Trophoblast cell (in vitro differentiated cells and primary cell): ENCODE measurements at regions not wholly inside any gene's neighbourhood (a gene's known extent, or its start where the extent isn't known, plus 50 kb on each side); places are given as distances from the start of the nearest gene placed in this dataset.

ENCODE experiments used
- DNase-seq, 2 donors: peaks; one replicate each; pipeline ENCODE4 v3.0.0-alpha.2; 2016
- H2AFZ ChIP-seq: 2 replicates; pipeline ENCODE4 v1.6.1; 2013; ENCODE audit warnings: low read length, moderate library complexity, mild to moderate bottlenecking; ENCODE audit not compliant: insufficient read depth, poor library complexity
- H2AK5ac ChIP-seq: 2 replicates; pipeline ENCODE4 v1.6.1; 2013; ENCODE audit warnings: mild to moderate bottlenecking, low read length
- H2BK120ac ChIP-seq: 2 replicates; pipeline ENCODE4 v1.6.1; 2013; ENCODE audit warnings: low read length, mild to moderate bottlenecking, moderate library complexity; ENCODE audit not compliant: insufficient read depth, poor library complexity
- H2BK12ac ChIP-seq: 2 replicates; pipeline ENCODE4 v1.6.1; 2013; ENCODE audit warnings: mild to moderate bottlenecking, low read length, moderate library complexity
- H2BK5ac ChIP-seq: 2 replicates; pipeline ENCODE4 v1.6.1; 2013; ENCODE audit warnings: low read length, low read depth, moderate library complexity, mild to moderate bottlenecking; ENCODE audit not compliant: poor library complexity
- H3K14ac ChIP-seq: 2 replicates; pipeline ENCODE4 v1.6.1; 2013; ENCODE audit warnings: mild to moderate bottlenecking, low read length
- H3K18ac ChIP-seq: 2 replicates; pipeline ENCODE4 v1.6.1; 2013; ENCODE audit warnings: mild to moderate bottlenecking, low read length
- H3K23ac ChIP-seq: 2 replicates; pipeline ENCODE4 v1.6.1; 2013; ENCODE audit warnings: low read length
- H3K27ac ChIP-seq: 2 replicates; pipeline ENCODE4 v1.5.1; 2013; ENCODE audit warnings: low read depth, mild to moderate bottlenecking, inconsistent platforms, low read length, moderate library complexity
- H3K27me3 ChIP-seq: 2 replicates; pipeline ENCODE4 v1.6.1; 2013; ENCODE audit warnings: inconsistent platforms, mild to moderate bottlenecking, low read length, moderate library complexity; ENCODE audit not compliant: insufficient read depth
- H3K36me3 ChIP-seq, 2 experiments: 1 replicate in 1 of 2; 2 replicates in 1 of 2; pipeline ENCODE4 v1.6.1; 2013; ENCODE audit warnings: low read length in 2 of 2, mild to moderate bottlenecking in 2 of 2, moderate library complexity in 1 of 2; ENCODE audit not compliant: insufficient read depth in 2 of 2, control insufficient read depth in 1 of 2
- H3K4ac ChIP-seq: 2 replicates; pipeline ENCODE4 v1.6.1; 2013; ENCODE audit warnings: low read depth, mild to moderate bottlenecking, low read length, moderate library complexity
- H3K4me1 ChIP-seq, 2 experiments: 1 replicate in 1 of 2; 2 replicates in 1 of 2; pipeline ENCODE4 v1.6.1; 2013; ENCODE audit warnings: low read length in 2 of 2, mild to moderate bottlenecking in 2 of 2, moderate library complexity in 1 of 2; ENCODE audit not compliant: insufficient read depth in 2 of 2, control insufficient read depth in 1 of 2
- H3K4me2 ChIP-seq: 2 replicates; pipeline ENCODE4 v1.6.1; 2013; ENCODE audit warnings: inconsistent platforms, mild to moderate bottlenecking, low read length, moderate library complexity
- H3K4me3 ChIP-seq: 2 replicates; pipeline ENCODE4 v1.5.1; 2013; ENCODE audit warnings: mild to moderate bottlenecking, low read depth, low read length, inconsistent platforms
- H3K79me1 ChIP-seq: one replicate; pipeline ENCODE4 v1.6.1; 2013; ENCODE audit warnings: low read length
- H3K79me2 ChIP-seq: 2 replicates; pipeline ENCODE4 v1.6.1; 2013; ENCODE audit warnings: low read length, mild to moderate bottlenecking; ENCODE audit not compliant: control insufficient read depth, insufficient read depth, poor library complexity
- H3K9ac ChIP-seq: 2 replicates; pipeline ENCODE4 v1.6.1; 2013; ENCODE audit warnings: mild to moderate bottlenecking, low read length
- H3K9me3 ChIP-seq: 2 replicates; pipeline ENCODE4 v1.6.1; 2013; ENCODE audit warnings: low read depth, mild to moderate bottlenecking, control low read depth, inconsistent platforms, low read length; ENCODE audit not compliant: insufficient read depth
- H4K12ac ChIP-seq: 2 replicates; pipeline ENCODE4 v1.6.1; 2013; ENCODE audit warnings: low read depth, mild to moderate bottlenecking, low read length, moderate library complexity
- H4K8ac ChIP-seq: 2 replicates; pipeline ENCODE4 v1.6.1; 2013; ENCODE audit warnings: low read depth, mild to moderate bottlenecking, low read length, moderate library complexity
- H4K91ac ChIP-seq: one replicate; pipeline ENCODE4 v1.6.1; 2013; ENCODE audit warnings: low read depth, mild to moderate bottlenecking, low read length, moderate library complexity
- WGBS: extraction: QIAGEN DNeasy Blood & Tissue Kit; methylation state at CpG from one replicate; pipeline ENCODE4 v1.1.7; 2013; ENCODE audit warnings: missing lambda C conversion rate; ENCODE audit not compliant: insufficient read length, insufficient coverage; ENCODE audit errors: extremely low coverage; 5-methylcytosine and 5-hydroxymethylcytosine counted together

- H2AFZ ChIP-seq = peak overlapping the region; percentile 75
- H2AK5ac ChIP-seq = no peak overlapping the region
- H3K9ac ChIP-seq = peak overlapping the region; percentile 73
- H3K4me1 ChIP-seq = peaks cover 23 to 29% of the 10 kb centered on the region in 2 experiments
- no peaks in the 10 kb centered on the region for H3K27me3 ChIP-seq
- H3K4ac ChIP-seq = peak overlapping the region; percentile 36
- no peaks in the 10 kb centered on the region for H3K36me3 ChIP-seq
- no peak overlapping the region for H2BK12ac ChIP-seq
- peak overlapping the region; percentile 8 for H2BK5ac ChIP-seq
- peak overlapping the region; percentile 23 for H3K27ac ChIP-seq
- H3K18ac ChIP-seq = no peak overlapping the region
- H3K4me3 ChIP-seq = peak overlapping the region; percentile 86
- no peak overlapping the region for H3K14ac ChIP-seq
- WGBS = no CpG with 5 or more reads among the region's 91 CpGs
- peaks cover 2% of the 10 kb centered on the region for H3K9me3 ChIP-seq
- H2BK120ac ChIP-seq = no peak overlapping the region
- H3K79me2 ChIP-seq = peaks cover 6% of the 10 kb centered on the region
- no peak overlapping the region for H4K12ac ChIP-seq
- no peak overlapping the region for H4K8ac ChIP-seq
- H3K23ac ChIP-seq = no peak overlapping the region
- H4K91ac ChIP-seq = no peak overlapping the region
- H3K79me1 ChIP-seq = peaks cover 21% of the 10 kb centered on the region
- H3K4me2 ChIP-seq = peak overlapping the region; percentile 95
- peak; percentile 30 to 65 for DNase-seq
These were observed 101.1 kb upstream of the SOD1 start for GRCh38 chr21:31558189-31558961.

DNA sequence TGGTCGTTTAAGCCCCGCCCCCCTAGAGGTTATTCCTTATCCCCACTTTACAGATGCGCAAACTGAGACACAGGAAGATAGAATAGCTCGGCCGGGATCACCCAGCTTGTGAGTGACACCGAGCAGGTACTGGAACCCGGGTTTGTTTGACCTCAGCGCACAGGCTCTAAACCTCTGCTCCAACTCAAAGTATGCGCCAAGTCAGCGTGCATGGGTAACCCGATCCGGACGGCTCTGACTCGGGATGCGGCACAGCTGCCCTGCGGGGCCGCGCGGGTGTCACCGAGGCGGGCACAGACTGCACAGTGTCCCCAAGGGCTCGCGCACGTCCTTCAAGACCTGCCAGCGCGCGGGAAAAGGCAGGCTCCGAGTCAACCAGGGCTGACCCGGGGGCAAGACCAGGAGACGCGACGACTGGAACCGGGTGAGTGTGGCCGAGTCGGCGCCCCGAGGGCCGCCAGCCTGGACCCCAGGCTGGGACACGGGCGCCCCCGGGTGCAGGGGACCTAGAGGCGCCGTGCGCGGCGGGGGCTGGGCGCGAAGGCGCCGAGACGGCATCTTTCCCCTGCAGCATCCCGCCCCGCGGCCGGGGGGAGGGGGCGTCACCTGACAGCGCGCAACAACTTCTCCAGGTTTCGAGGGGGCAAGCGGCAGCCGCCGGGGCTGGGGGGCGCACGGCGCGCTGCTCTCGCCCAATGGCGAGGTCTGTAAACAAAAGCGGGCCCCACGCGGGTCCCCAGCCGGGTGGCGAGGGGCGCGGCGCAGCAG, 101.9 kb upstream of the SOD1 start:
- WGBS = no CpG with 5 or more reads among the region's 76 CpGs
- H4K12ac ChIP-seq = peak overlapping the region; percentile 37

DNA sequence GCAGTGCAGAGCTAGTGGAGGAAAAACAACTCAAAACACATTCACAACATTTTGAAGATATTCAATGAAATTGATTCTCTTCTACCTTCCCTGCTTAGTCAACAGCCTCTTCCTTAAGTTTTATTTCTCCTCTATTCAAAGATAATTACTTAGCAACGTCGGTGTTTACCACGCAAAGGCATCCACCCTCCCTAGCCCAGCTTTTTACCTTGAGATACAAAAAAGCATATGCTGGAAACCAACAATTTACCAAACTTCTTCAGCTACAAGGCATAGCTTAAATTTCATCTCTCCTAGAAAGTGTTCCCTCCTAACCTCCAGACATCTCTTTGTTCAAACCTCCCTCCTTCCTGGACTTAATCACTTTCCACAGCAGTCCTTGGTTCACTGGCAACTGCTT, 102.8 kb upstream of the SOD1 start:
- no peaks in the 10 kb centered on the region for H3K36me3 ChIP-seq
- H4K12ac ChIP-seq = no peak overlapping the region
- H3K23ac ChIP-seq = no peak overlapping the region
- peaks cover 2% of the 10 kb centered on the region for H3K9me3 ChIP-seq
- H2AK5ac ChIP-seq = no peak overlapping the region
- no peak overlapping the region for H4K91ac ChIP-seq
- H3K14ac ChIP-seq = no peak overlapping the region
- H4K8ac ChIP-seq = no peak overlapping the region
- peaks cover 21% of the 10 kb centered on the region for H3K79me1 ChIP-seq
- H3K79me2 ChIP-seq = peaks cover 6% of the 10 kb centered on the region
- WGBS = no CpG with 5 or more reads among the region's 3 CpGs
- H2BK5ac ChIP-seq = no peak overlapping the region
- H3K9ac ChIP-seq = no peak overlapping the region
- no peak overlapping the region for H3K4me2 ChIP-seq
- no peak overlapping the region for H3K27ac ChIP-seq
- no peak overlapping the region for H3K18ac ChIP-seq
- H2BK12ac ChIP-seq = no peak overlapping the region
- no peak overlapping the region for H3K4ac ChIP-seq
- H2AFZ ChIP-seq = no peak overlapping the region
- no peak for DNase-seq
- H3K4me1 ChIP-seq = peaks cover 24 to 30% of the 10 kb centered on the region in 2 experiments
- no peak overlapping the region for H3K4me3 ChIP-seq
- H3K27me3 ChIP-seq = no peaks in the 10 kb centered on the region
- H2BK120ac ChIP-seq = no peak overlapping the region

More for the DNA sequence above, 101.9 kb upstream of the SOD1 start:
- Histone ChIP-seq H2AFZ (peak overlapping the region; percentile 75), H2BK120ac (peak overlapping the region; percentile 60), H3K27ac (no peak overlapping the region), H3K4me3 (peak overlapping the region; percentile 86), H2BK5ac (peak overlapping the region; percentile 67), H3K9ac (no peak overlapping the region), H3K79me1 (peaks cover 21% of the 10 kb centered on the region), H4K91ac (peak overlapping the region; percentile 21), H3K27me3 (no peaks in the 10 kb centered on the region), H3K14ac (peak overlapping the region; percentile 50), H4K8ac (peak overlapping the region; percentile 72), H3K36me3 (no peaks in the 10 kb centered on the region), H3K4me1 (peaks cover 24 to 30% of the 10 kb centered on the region in 2 experiments), H3K18ac (peak overlapping the region; percentile 89), H3K4me2 (peak overlapping the region; percentile 95), H2BK12ac (peak overlapping the region; percentile 64), H3K23ac (no peak overlapping the region), H3K9me3 (peaks cover 2% of the 10 kb centered on the region), H3K4ac (peak overlapping the region; percentile 60), H3K79me2 (peaks cover 6% of the 10 kb centered on the region), H2AK5ac (peak overlapping the region; percentile 70)
- peak in 1 of 2 donors; percentile 50 for DNase-seq

DNA sequence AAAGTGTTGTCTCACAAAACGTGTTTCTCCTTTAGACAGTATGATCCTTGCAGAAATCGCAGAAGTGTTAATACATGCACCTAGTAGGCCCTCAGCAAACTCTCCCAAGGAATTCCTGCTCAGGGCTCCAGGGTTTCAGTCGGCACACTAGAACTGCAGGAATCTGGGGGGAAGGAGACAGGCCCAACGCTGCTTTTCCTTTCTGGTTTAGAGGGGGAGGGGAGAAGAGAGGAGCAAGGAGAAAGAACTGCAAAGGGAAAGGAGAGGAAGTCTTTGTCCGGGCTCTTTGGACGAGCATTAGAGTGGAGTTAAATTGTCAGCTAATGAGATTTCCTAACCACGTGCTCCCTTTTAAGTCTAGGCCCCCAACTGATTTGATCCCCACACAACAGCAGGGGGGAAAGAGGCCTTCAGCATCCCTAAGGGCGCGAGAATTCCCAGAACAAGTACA, 103.7 kb upstream of the SOD1 start:
- Histone ChIP-seq H3K4me3 (no peak overlapping the region), H2BK120ac (peak overlapping the region; percentile 59), H3K79me1 (peaks cover 21% of the 10 kb centered on the region), H3K14ac (no peak overlapping the region), H3K9me3 (peaks cover 2% of the 10 kb centered on the region), H2AK5ac (no peak overlapping the region), H4K12ac (no peak overlapping the region), H2BK12ac (no peak overlapping the region), H4K8ac (no peak overlapping the region), H3K79me2 (peaks cover 6% of the 10 kb centered on the region), H3K36me3 (no peaks in the 10 kb centered on the region), H3K4ac (no peak overlapping the region), H3K23ac (no peak overlapping the region), H3K27me3 (no peaks in the 10 kb centered on the region), H3K9ac (no peak overlapping the region), H4K91ac (peak overlapping the region; percentile 80), H3K4me2 (peak overlapping the region; percentile 18), H2AFZ (no peak overlapping the region), H2BK5ac (peak overlapping the region; percentile 68), H3K18ac (no peak overlapping the region), H3K27ac (peak overlapping the region; percentile 45), H3K4me1 (peaks cover 24 to 30% of the 10 kb centered on the region in 2 experiments)
- no peak for DNase-seq
- no CpG with 5 or more reads among the region's 9 CpGs for WGBS
